Osteoblast (primary cell): ENCODE measurements at regions not wholly inside any gene's neighbourhood (a gene's known extent, or its start where the extent isn't known, plus 50 kb on each side); places are given as distances from the start of the nearest gene placed in this dataset.
A peak's percentile ranks its signal among the peaks of the same experiment; 100 is the strongest.
"Not testable (repeated sequence)": the region's sequence is repeated elsewhere in the genome, so short reads cannot be mapped to it uniquely, and the experiment has no call there.

Experiments
- DNase-seq: peaks from one replicate; pipeline ENCODE4 v3.0.0; 2011; ENCODE audit warnings: low spot score, mixed read lengths; ENCODE audit not compliant: insufficient read length; ENCODE audit errors: missing footprints
- H2AFZ ChIP-seq: 2 replicates; pipeline ENCODE4 v1.6.0; 2011; ENCODE audit warnings: mild to moderate bottlenecking, low read length
- H3K27ac ChIP-seq: 2 replicates; pipeline ENCODE4 v1.5.1; 2011; ENCODE audit warnings: mild to moderate bottlenecking, low read depth, low read length, moderate library complexity
- H3K27me3 ChIP-seq: 2 replicates; pipeline ENCODE4 v1.6.0; 2012; ENCODE audit warnings: mild to moderate bottlenecking, control low read depth, inconsistent platforms, low read length, moderate library complexity; ENCODE audit not compliant: insufficient read depth
- H3K36me3 ChIP-seq: 2 replicates; pipeline ENCODE4 v1.5.1; 2011; ENCODE audit warnings: mild to moderate bottlenecking, low read length, control low read depth, moderate library complexity; ENCODE audit not compliant: insufficient read depth
- H3K4me1 ChIP-seq: 2 replicates; pipeline ENCODE4 v1.5.1; 2011; ENCODE audit warnings: mild to moderate bottlenecking, low read length, control low read depth, moderate library complexity; ENCODE audit not compliant: insufficient read depth
- H3K4me2 ChIP-seq: 2 replicates; pipeline ENCODE4 v1.6.0; 2011; ENCODE audit warnings: mild to moderate bottlenecking, low read length; ENCODE audit not compliant: insufficient read depth
- H3K4me3 ChIP-seq: fragments of 200-600 bp; sonication (generic); 3 replicates; pipeline ENCODE4 v1.5.1; 2012; ENCODE audit warnings: mild to moderate bottlenecking, low read length, inconsistent platforms; ENCODE audit not compliant: insufficient read depth
- H3K79me2 ChIP-seq: 2 replicates; pipeline ENCODE4 v1.6.0; 2012; ENCODE audit warnings: mild to moderate bottlenecking, low read length, control low read depth, inconsistent platforms; ENCODE audit not compliant: insufficient read depth
- H3K9me3 ChIP-seq: 2 replicates; pipeline ENCODE4 v1.5.1; 2011; ENCODE audit warnings: low read depth, low read length, control low read depth
- H4K20me1 ChIP-seq: 2 replicates; pipeline ENCODE4 v1.6.0; 2012; ENCODE audit warnings: mild to moderate bottlenecking, low read length, control low read depth; ENCODE audit not compliant: insufficient read depth
- TF ChIP-seq, protein P1 (sequence below): IDR thresholded peaks from 2 replicates; pipeline ENCODE4 v1.5.1; 2011; ENCODE audit warnings: mild to moderate bottlenecking, low read depth, low read length, moderate library complexity; ENCODE audit errors: extremely low read depth

DNA sequence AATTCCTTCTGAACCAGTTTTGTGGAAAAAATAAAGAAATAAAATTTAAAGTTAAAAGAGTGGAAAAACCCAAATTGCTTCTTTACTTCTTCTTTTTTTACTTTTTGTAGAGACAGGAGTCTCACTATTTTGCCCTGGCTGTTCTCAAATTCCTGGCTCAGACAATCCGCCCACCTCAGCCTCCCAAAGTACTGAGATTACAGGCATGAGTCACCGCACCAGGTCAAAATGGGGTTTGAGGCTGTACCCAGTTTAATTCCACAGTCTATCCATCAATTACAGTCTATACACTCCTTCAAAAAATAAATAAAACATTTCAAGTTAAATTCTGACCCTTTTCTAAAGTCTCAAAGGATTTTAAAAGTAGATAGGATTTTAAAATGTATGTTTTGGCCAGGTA is 120.3 kb downstream of the FAM161A start:
- Histone ChIP-seq H3K27ac (no peak overlapping the region), H3K9me3 (no peaks in the 10 kb centered on the region), H3K79me2 (no peaks in the 10 kb centered on the region), H3K27me3 (peaks cover 5% of the 10 kb centered on the region), H4K20me1 (no peaks in the 10 kb centered on the region), H2AFZ (no peak overlapping the region), H3K4me1 (no peaks in the 10 kb centered on the region), H3K36me3 (no peaks in the 10 kb centered on the region), H3K4me2 (no peak overlapping the region), H3K4me3 (no peak overlapping the region)
- TF ChIP-seq, protein P1, sequence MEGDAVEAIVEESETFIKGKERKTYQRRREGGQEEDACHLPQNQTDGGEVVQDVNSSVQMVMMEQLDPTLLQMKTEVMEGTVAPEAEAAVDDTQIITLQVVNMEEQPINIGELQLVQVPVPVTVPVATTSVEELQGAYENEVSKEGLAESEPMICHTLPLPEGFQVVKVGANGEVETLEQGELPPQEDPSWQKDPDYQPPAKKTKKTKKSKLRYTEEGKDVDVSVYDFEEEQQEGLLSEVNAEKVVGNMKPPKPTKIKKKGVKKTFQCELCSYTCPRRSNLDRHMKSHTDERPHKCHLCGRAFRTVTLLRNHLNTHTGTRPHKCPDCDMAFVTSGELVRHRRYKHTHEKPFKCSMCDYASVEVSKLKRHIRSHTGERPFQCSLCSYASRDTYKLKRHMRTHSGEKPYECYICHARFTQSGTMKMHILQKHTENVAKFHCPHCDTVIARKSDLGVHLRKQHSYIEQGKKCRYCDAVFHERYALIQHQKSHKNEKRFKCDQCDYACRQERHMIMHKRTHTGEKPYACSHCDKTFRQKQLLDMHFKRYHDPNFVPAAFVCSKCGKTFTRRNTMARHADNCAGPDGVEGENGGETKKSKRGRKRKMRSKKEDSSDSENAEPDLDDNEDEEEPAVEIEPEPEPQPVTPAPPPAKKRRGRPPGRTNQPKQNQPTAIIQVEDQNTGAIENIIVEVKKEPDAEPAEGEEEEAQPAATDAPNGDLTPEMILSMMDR = no peak
- no peak for DNase-seq

DNA sequence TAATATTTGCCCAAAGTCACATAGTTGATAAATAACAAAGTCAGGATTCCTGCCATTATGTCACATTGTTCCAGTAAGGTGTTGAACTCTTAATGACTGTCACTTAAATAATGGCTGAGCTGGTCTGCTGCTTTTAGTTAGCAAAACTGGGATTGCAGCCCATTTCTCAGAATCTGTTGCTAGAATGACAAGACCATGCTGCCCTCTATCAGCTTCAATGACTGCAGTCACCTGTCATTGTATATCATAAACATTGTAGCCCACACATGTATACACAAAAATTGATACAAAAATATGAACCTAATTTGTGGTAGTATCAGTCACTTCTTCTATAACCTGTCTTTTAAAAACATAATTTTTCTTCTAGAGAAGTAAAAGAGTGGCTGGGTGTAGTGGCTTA is 121.1 kb downstream of the FAM161A start:
- Histone ChIP-seq H3K9me3 (no peaks in the 10 kb centered on the region), H3K27me3 (peaks cover 5% of the 10 kb centered on the region), H3K4me1 (no peaks in the 10 kb centered on the region), H2AFZ (no peak overlapping the region), H4K20me1 (no peaks in the 10 kb centered on the region), H3K4me2 (no peak overlapping the region), H3K4me3 (no peak overlapping the region), H3K27ac (no peak overlapping the region), H3K36me3 (no peaks in the 10 kb centered on the region), H3K79me2 (no peaks in the 10 kb centered on the region)
- DNase-seq = no peak
- TF ChIP-seq, protein P1 = no peak

DNA sequence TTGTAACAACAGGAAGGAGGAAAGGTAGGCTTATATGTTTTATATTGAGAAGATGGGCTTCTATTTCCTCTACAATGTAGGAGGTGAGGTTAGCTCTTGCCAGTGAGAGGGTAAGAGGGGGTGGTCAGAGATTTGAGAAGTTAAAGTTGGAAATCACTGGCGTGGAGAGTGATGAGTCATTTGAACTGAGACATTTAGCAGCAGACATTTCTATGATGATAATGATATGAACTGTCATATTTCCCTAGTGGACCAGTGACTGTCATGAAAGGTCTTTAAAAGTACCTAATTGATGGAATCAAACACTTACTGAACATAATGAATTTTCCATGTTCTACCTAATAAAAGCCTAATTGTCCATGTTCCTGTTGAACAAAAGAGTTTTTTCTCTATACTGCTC is 126.1 kb downstream of the FAM161A start:
- Histone ChIP-seq H3K27me3 (peaks cover 5% of the 10 kb centered on the region), H3K4me3 (no peak overlapping the region), H4K20me1 (no peaks in the 10 kb centered on the region), H3K4me2 (no peak overlapping the region), H3K27ac (no peak overlapping the region), H3K9me3 (peaks cover 2% of the 10 kb centered on the region), H3K4me1 (no peaks in the 10 kb centered on the region), H3K36me3 (no peaks in the 10 kb centered on the region), H2AFZ (no peak overlapping the region), H3K79me2 (no peaks in the 10 kb centered on the region)
- TF ChIP-seq, protein P1 = no peak
- peak; percentile 50 for DNase-seq

DNA sequence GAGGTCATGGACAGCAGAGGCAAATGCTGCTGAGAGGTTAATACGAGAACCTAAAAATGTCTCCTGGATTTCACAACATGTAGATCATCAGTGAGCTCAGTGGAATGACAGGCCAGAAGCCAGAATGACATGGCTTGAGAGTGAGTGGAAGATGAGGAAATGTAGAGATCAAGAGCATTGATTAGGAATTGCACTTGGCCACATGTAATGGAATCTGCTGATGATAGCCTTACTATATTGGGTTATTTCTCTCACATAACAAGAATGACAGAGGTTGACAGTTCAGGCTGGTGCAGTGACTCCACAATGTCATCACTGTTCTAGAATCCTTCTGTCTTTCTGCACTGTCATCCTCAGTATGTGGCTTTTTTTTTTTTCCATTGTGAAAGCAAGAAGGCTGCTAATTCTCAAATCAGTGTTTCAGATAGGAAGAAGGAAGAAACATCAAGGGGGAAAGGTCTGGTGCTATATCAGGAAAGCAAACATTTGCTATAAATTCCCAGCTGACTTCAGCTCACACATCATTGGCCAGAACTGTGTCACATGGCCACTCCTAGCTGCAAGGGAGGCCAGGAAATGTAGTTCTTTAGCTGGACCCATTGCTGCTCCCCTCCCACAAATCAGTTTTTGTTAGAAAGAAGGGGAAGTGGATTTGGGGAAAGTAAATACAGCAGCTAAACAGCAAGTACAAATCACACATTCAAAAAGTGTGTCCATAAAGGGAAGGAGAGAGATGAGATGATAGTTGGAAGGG is 127.2 kb downstream of the FAM161A start:
- Histone ChIP-seq H3K27ac (no peak overlapping the region), H3K4me2 (no peak overlapping the region), H3K4me3 (no peak overlapping the region), H3K4me1 (no peaks in the 10 kb centered on the region), H3K36me3 (no peaks in the 10 kb centered on the region), H2AFZ (no peak overlapping the region), H3K79me2 (no peaks in the 10 kb centered on the region), H3K27me3 (peaks cover 5% of the 10 kb centered on the region), H3K9me3 (peaks cover 2% of the 10 kb centered on the region), H4K20me1 (no peaks in the 10 kb centered on the region)
- TF ChIP-seq, protein P1 = no peak
- DNase-seq = no peak

DNA sequence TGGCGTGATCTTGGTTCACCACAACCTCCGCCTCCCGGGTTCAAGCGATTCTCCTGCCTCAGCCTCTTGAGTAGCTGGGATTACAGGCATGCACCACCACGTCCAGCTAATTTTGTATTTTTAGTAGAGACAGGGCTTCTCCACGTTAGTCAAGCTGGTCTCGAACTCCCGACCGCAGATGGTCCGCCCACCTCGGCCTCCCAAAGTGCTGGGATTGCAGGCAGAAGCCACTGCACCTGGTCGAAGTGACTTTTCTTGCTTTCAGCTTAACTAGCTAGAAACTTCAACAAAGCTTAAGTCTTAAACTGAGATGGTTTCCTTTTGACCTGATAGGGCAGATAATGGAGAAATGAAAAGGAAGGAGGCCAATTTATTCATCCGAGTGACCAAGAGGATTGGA is 130.5 kb downstream of the FAM161A start:
- H3K4me1 ChIP-seq, H3K9me3 ChIP-seq, H4K20me1 ChIP-seq, H3K27ac ChIP-seq, H2AFZ ChIP-seq, H3K4me3 ChIP-seq, H3K36me3 ChIP-seq, H3K27me3 ChIP-seq, DNase-seq, H3K4me2 ChIP-seq, H3K79me2 ChIP-seq: not testable (repeated sequence)
